IPS-NIHi7 (cell line): ENCODE measurements at regions not wholly inside any gene's neighbourhood (a gene's known extent, or its start where the extent isn't known, plus 50 kb on each side); places are given as distances from the start of the nearest gene placed in this dataset.

Source experiments
- DNase-seq: peaks from one replicate; pipeline ENCODE4 v3.0.0; 2012; ENCODE audit warnings: mixed read lengths; ENCODE audit errors: extremely low spot score

DNA sequence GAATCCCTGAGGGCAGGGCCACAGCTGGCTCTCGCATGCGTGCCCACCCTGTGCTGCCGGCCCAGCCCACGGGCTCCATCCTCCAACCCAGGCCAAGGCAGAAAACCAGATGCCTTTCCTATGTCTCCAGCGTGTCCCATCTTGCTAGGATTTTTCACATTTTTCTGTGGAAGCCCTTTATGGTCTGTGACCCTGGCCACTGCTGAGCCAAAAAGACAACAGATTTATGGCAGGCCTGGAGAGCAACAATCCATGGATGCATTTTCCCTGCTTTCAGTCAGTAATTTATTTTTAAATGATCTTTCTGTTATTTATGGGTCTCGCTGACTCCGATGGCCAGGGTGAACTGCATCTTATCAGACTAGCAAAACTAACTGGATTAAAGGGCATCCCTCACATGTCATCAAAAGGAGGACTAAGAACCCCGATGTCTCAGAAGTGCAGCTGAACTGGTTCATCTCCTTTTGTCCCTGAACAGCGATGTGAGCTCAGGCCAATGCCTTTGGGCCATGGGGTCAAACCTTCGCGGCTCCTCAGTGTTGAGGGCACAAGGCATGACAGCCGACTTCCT lies 346.0 kb downstream of the CYRIA start:
- no peak for DNase-seq

DNA sequence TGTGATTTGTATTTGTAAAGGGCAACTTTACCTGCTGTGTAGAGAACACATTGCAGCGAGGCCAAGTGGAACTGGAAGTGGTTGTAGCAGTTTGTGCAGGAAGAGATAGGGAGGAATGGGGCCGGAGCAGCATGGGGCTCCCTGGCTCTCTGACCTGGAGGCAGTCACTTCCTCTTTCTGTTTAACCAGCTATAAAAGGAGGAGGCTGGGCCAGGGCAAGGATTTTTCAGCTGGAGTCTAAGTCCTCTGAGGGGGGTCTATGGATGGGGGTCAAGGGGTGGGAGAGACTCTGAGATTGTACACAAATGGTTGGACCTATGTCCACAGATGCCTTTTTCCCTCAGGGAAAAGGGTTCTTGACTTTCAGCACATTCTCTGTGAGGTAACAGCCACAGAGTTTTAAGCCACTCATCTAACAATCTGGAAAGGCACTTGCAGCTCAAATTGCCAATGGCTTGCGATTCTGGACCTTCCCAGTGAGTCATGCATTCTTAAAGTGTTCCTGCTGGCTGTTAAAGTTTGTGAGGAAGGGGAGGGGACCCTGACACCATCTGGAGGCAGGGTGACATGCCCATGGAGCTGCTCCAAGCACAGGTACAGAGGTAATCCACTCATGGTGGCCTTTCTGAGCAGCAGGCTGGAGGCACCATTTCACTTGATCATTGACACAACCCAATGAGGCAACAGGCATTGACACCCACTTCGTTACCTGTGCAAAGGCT lies 347.0 kb downstream of the CYRIA start:
- DNase-seq = peak; percentile 66

DNA sequence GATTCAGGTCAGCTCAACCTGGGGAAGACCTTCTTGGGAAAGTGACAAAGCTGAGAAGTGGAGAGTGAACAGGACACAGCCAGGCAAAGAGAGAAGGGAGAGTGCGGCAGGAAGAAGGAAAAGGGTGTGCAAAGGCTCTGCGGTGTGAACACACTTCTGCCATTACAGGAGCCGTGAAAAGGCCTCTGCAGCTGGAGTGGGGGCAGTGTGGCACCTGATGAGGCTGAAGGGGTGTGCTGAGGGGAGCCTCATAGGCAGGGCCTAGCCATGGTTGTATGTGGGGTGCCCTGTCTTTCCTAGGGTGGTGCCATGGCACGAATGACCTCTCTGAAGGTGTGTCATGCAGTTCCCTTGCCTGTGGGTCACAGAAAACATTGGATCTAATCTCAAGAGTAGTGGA lies 347.6 kb downstream of the CYRIA start:
- DNase-seq = no peak

- no peak for DNase-seq
These were observed 348.3 kb downstream of the CYRIA start for GRCh38 chr2:16317211-16317830.

GRCh38 chr2:16316456-16317210 lies 349.0 kb downstream of the CYRIA start:
- DNase-seq = no peak

GRCh38 chr2:16315908-16316307 lies 349.7 kb downstream of the CYRIA start:
- no peak for DNase-seq

DNA sequence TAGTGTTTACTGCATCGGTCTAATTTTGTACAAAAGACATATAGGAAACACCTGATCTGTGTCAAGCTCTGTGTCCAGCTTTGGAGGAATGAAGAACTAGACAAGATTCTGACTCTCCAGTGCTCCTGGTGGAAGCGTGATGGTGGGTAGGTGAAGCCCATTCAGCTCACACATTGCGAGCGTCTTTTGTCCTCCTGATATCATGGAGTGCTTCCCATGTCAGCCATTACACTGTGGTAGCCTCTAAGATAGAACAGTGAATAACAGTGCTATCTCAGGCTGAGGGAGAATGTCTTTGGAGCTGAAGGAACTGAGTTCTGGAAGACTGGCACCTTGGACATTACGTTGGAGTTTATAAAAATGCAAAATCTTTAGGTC lies 350.2 kb downstream of the CYRIA start:
- no peak for DNase-seq

DNA sequence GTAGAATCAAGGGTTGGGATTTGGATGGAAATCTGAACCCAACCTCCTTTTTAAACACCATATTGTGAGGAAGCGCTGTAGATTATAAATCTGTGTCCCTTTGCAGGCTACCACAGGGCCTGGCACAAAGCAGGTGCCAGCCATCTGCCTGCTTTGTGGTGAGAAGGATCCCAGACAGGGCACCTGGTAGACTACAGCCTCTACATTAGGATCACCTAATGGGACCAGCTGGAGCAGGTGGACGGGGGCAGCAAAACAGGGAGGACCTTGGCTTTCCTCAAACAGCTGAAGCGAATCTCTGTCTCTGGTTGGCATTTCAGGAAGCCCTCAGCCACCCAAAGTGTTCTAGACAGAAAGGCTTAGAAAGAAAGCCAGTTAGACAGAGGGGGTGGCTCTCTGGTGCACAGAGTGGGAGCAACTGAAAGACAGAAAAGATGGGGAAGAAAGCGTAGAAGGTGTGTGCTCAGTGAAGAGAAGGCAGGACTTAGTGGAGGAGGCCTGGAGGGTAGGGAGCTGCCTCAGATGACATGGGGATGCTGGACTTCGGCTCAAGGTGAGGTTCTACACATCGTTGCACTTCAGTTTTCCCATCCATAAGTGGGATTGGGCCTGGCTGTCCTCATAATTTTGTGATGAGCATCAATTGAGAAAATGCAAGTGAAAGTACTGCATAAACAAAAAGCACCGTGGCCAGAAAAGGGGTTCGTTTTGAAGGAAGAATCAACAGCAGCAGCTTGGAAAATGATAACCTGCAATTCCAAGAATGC lies 350.8 kb downstream of the CYRIA start:
- no peak for DNase-seq

GRCh38 chr2:16314001-16314400 lies 351.6 kb downstream of the CYRIA start:
- no peak for DNase-seq

GRCh38 chr2:16313235-16313975 lies 352.2 kb downstream of the CYRIA start:
- no peak for DNase-seq

- DNase-seq = no peak
These were observed 352.9 kb downstream of the CYRIA start for GRCh38 chr2:16312771-16313170.

GRCh38 chr2:16311521-16312440 lies 353.9 kb downstream of the CYRIA start:
- DNase-seq = no peak

DNA sequence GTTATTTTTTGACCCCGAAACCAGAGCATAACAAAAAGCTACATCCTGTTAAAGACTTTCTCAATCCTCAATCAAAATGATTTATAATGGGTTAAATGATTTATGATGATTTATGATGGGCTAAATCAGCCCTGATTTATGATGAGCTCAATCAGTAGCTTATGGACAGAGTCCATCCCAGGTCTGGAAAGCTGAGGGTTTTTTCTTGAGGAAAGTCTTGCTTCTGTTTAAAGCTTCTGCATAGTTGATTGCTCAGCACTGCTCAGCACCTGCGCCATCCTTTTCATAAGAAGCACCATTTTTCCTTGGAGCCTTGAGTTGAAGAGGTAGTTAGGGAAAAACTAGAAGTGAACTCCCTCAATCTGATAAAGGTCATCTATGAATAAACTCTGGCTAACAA lies 356.8 kb downstream of the CYRIA start:
- DNase-seq = no peak

DNA sequence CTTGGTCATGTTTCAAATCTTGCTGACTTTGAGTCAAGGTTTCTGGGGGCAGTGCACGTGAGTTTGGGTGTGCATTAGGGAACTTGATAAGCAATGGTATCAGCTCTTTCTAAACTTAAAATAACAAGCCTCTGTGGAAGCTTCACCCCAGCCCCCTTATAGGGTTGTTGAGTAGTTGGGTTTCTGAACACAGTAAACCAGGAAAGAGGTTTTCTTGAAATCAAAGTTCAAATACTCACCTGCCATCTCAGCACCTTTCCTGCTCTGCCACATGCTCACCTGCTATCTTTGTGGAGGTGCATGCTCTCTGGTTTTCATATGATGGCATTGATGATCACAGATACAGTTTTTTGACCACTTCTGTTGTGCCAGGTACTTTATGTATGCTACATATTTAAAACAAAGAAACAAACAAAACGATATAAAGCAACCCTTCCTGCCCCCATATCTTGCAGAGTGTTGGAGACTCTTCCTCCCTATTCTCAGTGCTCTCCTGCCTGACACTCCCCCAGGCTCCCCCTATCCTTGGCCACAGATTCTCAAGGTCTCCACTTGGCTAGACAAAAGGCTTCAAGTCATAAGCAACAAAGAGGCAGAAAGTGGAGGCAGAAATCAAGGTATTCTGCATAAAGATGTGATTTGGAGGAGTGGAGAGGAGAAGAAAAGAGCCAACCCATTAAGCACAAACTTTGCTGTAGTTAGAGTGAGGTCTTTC lies 360.6 kb downstream of the CYRIA start:
- DNase-seq = no peak

GRCh38 chr2:16303761-16304160 lies 361.9 kb downstream of the CYRIA start:
- DNase-seq = no peak

DNA sequence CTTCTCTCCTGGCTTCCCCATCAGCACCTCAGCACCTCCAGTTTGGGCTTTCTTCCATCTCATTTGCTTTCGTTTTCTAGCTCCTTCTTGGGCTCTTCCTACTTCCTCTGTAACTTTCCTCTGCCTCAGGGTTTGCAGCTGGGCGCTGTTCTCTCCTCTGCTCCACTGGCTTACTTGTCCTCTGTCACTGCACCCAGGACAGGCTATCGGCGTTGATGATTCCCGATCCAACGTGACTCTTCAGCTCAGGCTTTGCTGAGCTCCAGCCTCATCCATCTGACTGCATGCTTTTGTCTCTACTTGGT lies 362.4 kb downstream of the CYRIA start:
- no peak for DNase-seq

GRCh38 chr2:16302431-16303272 lies 362.3 kb downstream of the MYCN start:
- DNase-seq = no peak

GRCh38 chr2:16301961-16302360 lies 361.6 kb downstream of the MYCN start:
- no peak for DNase-seq

DNA sequence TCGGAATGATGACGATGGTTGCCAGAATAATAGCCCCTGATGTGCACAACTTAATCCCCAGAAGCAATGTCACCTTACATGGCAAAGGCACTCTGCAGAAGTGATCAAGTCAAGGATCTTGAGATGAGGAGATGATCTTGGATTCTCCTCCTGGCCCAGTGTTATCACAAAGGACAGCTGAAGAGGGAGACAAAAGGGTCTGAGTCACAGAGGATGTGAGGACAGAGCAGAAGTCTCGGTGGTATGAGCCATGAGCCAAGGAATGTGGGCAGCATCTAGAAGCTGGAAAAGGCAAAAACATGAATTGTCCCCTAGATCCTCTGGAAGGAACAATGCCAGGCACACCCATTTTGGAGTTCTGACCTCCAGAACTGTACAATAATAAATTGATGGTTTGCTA lies 358.5 kb downstream of the MYCN start:
- no peak for DNase-seq
